ENCODE measurements at regions not wholly inside any gene's neighbourhood (a gene's known extent, or its start where the extent isn't known, plus 50 kb on each side); places are given as distances from the start of the nearest gene placed in this dataset.

DNA sequence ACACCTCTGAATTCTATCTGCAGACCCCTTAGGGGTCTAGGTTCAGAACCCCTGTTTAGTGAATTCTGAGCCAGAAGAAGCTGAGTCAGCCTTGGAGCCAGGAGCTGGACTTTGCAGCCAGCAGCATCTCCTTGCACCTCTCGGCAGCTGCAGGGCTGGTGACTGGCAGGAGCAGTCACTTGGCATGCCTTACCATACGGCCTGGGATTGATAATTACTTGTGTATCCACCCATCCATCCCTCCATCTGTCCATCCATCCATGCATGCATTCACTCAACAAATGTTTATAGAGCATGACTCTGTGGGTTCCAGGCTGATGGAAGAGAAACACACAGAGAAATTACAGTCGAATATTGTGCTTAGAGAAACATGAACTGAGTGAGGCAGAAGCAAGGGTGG lies 67.5 kb upstream of the PRIMA1 start (continued):
- TF ChIP-seq, protein P1, sequence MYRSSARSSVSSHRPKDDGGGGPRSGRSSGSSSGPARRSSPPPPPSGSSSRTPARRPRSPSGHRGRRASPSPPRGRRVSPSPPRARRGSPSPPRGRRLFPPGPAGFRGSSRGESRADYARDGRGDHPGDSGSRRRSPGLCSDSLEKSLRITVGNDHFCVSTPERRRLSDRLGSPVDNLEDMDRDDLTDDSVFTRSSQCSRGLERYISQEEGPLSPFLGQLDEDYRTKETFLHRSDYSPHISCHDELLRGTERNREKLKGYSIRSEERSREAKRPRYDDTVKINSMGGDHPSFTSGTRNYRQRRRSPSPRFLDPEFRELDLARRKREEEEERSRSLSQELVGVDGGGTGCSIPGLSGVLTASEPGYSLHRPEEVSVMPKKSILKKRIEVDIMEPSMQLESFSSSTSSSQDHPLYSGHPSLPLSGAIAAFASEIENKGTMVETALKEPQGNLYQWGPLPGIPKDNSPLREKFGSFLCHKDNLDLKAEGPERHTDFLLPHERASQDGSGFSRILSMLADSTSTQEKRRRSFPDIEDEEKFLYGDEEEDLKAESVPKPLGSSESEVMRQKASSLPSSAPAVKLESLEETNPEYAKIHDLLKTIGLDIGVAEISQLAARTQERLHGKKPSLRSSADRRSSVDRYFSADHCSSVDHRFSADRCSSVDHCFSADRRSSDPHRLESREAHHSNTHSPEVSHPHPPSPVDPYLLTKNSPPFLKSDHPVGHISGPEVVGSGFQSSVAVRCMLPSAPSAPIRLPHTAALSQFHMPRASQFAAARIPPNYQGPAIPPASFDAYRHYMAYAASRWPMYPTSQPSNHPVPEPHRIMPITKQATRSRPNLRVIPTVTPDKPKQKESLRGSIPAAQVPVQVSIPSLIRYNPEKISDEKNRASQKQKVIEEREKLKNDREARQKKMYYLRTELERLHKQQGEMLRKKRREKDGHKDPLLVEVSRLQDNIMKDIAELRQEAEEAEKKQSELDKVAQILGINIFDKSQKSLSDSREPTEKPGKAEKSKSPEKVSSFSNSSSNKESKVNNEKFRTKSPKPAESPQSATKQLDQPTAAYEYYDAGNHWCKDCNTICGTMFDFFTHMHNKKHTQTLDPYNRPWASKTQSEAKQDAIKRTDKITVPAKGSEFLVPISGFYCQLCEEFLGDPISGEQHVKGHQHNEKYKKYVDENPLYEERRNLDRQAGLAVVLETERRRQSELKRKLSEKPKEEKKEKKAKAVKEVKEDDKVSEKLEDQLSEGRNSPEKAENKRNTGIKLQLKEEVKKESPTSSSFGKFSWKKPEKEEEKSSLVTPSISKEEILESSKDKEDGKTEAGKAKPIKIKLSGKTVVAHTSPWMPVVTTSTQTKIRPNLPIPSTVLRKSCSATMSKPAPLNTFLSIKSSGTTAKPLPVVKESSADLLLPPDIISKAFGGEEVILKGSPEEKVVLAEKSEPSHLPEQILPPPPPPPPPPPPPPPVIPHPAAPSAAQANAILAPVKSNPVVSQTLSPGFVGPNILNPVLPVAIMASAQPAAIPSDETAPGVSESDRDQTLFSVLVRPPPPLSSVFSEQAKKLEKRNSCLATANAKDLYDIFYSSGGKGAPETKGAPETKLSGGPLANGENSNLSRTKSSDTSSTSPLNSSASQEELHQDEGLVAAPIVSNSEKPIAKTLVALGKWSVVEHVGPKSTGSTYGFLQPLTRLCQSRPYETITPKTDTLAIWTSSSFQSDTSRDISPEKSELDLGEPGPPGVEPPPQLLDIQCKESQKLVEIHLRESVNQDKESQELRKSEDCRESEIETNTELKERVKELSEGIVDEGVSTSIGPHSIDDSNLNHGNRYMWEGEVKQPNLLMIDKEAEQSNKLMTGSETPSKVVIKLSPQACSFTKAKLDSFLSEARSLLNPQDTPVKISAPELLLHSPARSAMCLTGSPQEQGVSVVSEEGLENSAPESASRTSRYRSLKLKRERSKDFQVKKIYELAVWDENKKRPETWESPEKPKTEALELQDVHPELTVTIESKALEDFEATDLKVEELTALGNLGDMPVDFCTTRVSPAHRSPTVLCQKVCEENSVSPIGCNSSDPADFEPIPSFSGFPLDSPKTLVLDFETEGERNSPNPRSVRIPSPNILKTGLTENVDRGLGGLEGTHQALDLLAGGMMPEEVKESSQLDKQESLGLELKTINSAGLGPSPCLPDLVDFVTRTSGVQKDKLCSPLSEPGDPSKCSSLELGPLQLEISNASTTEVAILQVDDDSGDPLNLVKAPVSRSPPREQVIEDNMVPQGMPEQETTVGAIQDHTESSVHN (IDR thresholded peaks at IDR 0.05; ENCODE audit: borderline replicate concordance in 1 of 2, low read depth in 1 of 2) = no peak
- TF ChIP-seq, protein P2, sequence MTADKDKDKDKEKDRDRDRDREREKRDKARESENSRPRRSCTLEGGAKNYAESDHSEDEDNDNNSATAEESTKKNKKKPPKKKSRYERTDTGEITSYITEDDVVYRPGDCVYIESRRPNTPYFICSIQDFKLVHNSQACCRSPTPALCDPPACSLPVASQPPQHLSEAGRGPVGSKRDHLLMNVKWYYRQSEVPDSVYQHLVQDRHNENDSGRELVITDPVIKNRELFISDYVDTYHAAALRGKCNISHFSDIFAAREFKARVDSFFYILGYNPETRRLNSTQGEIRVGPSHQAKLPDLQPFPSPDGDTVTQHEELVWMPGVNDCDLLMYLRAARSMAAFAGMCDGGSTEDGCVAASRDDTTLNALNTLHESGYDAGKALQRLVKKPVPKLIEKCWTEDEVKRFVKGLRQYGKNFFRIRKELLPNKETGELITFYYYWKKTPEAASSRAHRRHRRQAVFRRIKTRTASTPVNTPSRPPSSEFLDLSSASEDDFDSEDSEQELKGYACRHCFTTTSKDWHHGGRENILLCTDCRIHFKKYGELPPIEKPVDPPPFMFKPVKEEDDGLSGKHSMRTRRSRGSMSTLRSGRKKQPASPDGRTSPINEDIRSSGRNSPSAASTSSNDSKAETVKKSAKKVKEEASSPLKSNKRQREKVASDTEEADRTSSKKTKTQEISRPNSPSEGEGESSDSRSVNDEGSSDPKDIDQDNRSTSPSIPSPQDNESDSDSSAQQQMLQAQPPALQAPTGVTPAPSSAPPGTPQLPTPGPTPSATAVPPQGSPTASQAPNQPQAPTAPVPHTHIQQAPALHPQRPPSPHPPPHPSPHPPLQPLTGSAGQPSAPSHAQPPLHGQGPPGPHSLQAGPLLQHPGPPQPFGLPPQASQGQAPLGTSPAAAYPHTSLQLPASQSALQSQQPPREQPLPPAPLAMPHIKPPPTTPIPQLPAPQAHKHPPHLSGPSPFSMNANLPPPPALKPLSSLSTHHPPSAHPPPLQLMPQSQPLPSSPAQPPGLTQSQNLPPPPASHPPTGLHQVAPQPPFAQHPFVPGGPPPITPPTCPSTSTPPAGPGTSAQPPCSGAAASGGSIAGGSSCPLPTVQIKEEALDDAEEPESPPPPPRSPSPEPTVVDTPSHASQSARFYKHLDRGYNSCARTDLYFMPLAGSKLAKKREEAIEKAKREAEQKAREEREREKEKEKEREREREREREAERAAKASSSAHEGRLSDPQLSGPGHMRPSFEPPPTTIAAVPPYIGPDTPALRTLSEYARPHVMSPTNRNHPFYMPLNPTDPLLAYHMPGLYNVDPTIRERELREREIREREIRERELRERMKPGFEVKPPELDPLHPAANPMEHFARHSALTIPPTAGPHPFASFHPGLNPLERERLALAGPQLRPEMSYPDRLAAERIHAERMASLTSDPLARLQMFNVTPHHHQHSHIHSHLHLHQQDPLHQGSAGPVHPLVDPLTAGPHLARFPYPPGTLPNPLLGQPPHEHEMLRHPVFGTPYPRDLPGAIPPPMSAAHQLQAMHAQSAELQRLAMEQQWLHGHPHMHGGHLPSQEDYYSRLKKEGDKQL (CRISPR knock-in tag; IDR thresholded peaks at IDR 0.05; ENCODE audit: borderline replicate concordance) = no peak
- TF ChIP-seq WHSC1 (IDR thresholded peaks at IDR 0.05; ENCODE audit: low read length) (no peak), EGR1 (conservative IDR thresholded peaks at IDR 0.05) (no peak), ASH1L (IDR thresholded peaks at IDR 0.05; ENCODE audit: borderline replicate concordance, low read depth, partially characterized antibody) (no peak)
- TF ChIP-seq, protein P3, sequence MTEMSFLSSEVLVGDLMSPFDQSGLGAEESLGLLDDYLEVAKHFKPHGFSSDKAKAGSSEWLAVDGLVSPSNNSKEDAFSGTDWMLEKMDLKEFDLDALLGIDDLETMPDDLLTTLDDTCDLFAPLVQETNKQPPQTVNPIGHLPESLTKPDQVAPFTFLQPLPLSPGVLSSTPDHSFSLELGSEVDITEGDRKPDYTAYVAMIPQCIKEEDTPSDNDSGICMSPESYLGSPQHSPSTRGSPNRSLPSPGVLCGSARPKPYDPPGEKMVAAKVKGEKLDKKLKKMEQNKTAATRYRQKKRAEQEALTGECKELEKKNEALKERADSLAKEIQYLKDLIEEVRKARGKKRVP (CRISPR knock-in tag; IDR thresholded peaks at IDR 0.05) = no peak

All from K562 (cell line).